NCI-H1417 (cell line): ENCODE measurements at regions not wholly inside any gene's neighbourhood (a gene's known extent, or its start where the extent isn't known, plus 50 kb on each side); places are given as distances from the start of the nearest gene placed in this dataset.

Experiments
- DNase-seq, 3 experiments: peaks; one replicate each; lab custom pipeline; 2025; lab: John Stamatoyannopoulos, UW

DNA sequence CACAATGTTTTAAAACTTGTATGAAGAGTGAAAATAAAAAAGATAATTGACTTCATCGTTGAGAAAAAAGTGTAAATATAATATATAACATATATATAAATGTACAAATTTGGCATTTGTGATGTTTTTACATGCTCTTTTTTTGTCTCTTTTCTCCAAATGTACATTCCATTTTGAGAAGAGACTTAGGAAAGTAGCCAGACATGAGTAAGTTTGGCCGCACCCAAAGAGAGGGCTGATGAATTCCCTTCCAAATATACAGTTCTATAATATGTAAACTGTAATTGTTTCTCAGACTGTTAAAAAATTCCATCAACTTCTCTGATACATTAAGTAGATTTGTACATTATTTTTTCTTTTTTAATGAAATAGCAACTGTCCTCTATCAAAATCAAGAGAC is 193.2 kb upstream of the MAP3K1 start:
- DNase-seq: no peak

DNA sequence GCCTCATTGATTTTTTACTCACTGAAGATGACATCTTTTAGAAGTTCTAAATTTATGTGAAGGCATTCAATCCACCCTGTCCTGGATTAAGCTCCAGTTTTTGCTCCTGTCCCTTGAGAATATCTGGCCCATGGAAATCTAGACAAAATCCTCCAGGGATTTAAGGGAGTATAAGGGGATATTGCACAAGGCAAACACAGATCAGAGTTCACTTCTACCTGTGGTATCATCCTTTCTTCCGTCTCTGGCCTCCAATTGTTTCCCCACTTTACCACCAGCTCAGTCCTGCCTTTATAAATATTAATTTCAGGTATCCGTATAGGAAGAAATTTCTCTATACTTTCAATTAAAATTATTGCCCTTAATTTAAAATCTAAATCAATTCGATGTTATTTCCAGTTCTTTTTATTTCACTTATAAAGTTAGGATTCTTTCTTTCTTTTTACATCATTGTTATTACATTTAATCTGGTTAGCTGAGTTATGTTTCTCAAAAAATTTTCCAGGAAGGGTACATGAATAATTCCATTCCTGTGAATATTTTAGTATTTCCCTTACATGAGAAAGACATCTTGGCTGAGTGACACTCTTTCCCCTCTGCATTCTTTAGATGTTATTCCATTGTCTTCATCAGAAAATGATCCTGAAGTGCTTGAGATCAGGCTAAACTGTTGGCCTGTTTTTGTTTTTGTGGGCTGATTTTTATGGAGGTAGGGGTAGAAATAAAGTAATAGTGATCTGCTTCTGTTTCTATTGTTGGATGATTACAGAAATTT is 194.3 kb upstream of the MAP3K1 start:
- DNase-seq: no peak

DNA sequence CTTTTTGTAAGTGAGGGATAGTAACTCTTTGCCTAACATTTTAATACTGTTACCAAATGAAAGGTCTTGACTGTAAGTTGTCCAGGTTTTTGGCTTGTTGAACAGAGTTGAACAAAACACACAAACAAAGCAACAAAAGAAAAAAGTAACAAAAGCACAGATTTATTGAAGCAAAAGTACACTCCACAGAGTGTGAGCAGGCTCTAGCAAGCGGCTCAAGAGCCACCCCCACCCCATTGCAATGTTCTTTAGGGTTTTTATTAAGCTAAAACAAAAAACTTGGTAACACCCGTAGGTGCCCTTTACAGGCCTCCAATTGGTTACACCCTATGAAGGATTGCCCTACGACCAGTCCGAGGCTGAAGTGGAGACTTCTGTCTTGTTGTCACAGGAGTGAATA is 197.4 kb upstream of the MAP3K1 start:
- no peak for DNase-seq

DNA sequence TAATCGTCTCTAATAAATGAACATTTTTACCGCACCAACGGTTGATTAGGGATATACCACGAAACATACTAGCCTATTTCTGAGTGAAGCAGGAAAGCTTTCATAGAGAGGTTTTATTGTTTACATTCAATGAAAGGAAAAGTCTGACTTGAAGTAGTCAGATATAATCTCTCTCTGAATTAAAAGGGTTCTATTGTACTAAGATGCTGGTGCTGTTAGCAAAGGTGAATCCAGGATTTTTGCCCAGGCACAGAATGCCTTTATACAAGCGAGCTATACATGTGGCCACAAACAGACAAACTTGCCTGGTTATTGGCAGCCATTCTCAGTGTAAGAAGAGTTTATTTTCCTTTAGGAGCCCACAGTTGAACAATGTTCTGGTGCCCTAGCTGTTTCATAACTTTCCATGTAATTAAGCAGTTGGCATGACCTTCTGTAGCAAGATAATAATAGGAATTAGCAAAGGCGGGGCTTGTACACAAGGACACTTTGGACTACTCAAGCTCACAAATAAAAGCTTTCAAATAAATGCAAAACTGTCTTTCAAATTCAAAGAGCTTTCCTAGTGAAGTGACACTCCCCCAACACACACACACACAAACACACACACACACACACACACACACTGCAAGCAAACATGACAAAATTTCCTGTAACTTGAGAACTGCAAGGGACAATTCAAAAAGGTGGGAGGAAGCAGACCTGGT is 198.7 kb upstream of the MAP3K1 start:
- peak in 2 of 3 experiments; percentile 13 to 44 for DNase-seq

DNA sequence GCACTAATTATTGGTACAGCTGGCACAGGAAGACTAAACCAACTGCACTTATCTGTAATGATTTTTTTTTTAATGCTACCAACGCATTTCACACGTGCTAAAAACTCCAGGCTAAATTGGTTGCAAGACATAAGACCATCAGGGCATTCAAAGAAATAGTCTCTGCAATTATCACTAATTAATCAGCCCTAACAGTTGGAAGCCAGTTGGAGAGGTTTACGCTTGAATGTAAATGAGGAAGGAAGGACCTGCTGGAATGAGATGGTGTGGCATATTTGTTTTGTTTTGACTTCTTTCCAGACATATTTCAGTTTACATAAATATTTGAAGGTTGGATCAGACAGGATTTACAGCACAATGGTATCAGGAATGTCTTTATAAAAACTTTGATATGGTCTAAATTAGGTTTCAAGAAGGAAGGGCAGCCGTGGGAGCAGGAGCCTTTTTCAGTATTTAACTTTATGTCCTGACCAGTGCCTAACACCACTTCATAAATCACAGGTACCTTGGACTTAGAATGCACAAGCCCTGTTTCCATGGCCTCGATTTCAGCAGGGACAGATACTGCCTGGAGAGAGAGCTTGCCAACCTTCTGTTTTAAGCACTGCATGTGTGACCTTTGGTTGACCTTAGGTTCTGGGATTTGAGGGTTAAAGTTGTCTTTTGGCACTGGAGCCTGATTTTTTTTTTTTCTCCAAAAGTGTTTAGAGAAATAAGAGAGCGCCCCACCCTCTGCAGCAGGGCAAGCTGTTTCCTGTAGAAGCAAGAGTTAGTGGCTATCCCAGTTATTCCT is 199.8 kb upstream of the MAP3K1 start:
- DNase-seq: peak in 1 of 3 experiments; percentile 38

DNA sequence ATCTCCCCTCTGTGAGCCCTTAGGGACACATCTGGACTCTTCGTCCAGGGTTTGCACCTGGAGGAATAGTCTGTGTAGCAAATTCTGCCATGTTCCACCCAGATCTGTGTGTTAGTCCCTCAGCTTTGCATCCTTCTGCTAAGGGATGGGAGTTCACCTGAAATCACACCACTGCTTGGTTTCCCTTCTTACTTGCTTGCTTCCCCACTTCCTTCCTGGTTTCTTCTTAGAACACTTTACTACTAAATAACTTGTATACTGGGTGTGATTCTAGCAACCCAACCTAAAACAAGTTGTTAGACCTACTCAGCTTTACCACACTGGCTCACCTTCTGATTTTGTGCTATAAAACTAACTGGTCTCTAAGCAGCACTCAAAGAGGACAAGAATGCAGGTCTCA is 202.6 kb upstream of the MAP3K1 start:
- no peak for DNase-seq

DNA sequence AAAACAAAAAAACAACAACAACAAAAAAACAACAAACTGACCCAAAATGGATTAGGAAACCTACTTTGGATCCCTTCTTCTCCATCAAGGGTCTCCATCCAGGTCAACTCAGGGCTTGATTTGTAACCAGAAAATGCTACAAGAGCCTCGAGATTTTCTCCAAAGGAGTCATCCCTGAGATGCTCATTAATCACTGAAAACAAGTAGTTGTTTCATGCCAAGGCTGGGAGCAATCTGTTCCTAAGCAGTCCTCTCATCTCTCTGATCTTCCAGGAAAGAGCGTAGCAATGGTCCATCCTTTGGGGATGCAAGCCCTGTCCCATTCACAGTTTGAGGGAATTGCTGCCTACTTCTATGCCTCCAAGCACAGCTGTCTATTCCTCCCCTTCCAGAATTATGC is 203.0 kb upstream of the MAP3K1 start:
- DNase-seq: no peak

DNA sequence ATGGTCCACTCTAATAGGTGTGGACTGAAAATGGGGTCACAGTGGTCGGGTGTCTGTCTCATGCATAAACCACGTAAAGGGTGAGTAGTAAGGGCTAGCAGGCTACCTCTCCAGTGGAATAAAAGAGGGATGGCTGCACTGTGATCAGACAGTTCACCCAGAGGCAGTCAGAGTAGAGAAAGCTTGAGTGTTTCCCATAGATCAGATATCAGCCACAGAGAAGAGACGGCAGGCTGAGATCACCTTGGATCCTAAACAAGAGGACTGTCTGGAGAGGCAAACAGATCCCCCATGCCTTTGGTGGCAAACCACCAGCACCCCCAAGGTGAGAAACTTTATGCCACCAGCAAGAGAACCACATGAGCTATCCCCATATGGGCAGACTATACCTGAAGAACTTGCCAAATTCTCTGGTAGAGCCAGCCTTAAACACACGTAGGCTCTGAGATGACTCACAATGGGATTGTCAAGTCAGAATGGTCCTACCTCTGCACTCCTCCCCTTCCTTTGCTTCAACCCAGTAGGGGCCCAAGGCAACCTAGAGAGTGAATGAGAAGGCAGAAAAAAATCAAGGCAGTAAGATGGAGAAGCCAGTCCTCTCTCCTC is 205.2 kb upstream of the MAP3K1 start:
- no peak for DNase-seq

DNA sequence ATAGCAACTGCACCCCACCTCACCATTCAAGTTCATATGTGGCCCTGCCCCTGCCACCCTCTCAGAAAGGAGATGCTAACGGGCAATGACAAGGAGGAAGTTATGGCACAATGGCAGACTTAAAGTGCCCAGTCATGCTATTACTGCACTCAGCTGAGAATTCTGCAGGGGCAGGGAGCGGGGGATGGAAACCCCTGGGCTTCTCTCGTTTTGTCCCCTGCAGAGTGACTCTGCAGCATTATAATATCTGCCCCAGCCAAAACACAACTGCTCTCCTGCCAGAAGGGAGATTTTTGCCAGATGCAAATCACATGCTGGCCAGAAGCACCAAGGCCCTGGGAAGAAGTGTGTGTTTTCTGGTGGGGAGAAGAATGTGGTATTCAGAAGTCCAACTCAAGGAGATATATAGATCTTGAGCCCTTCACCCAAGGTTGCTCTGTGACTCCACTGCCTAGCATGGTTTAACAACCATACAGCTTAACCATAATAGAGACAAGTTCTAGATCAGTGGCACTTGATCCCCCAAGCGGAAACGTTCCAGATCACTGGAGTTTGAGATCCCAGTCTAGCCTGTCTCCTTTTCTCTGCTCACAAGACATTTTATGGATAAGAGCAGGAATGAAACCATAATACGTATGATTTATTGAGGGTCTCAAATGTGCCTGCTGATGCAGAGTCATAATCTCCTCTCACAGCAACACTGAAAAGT is 207.0 kb upstream of the MAP3K1 start:
- DNase-seq: no peak

DNA sequence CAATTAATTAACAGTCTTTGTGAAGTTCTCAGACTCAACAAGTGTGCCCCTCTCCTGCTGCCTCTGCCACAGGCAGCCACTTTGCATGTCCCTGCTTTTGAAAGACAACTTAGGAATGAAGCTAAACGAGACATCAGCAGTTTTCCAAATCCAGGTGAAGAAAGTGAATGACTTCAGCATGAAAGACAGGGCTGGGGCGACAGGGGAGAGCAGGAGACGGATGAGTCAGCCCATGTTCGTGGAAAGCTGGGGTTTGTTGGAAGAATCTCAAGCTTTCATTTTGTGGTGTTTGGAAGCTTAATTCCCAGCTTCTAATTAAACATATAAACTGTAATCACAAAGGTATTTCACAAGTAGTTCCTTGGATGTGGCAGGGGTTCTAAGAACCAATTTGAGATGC is 207.8 kb upstream of the MAP3K1 start:
- no peak for DNase-seq

DNA sequence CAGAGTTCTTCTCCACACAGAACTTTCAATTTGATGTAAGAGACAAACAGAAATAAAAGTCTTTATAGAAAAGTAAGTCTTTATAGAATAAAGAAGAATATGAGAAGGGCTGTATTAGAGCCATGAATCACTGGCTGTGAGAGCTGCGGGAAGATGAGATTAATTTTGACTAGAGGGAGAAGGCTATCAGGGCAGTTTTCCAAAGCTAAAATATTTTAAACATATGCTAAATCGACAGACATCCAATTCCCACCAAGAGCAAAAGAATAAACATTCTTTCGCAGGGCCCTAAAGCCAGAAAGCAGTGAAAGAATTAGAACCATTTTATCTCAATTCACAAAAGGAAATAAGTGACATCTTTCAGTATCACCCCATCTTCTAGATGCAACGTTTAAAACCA is 208.3 kb upstream of the MAP3K1 start:
- no peak for DNase-seq

DNA sequence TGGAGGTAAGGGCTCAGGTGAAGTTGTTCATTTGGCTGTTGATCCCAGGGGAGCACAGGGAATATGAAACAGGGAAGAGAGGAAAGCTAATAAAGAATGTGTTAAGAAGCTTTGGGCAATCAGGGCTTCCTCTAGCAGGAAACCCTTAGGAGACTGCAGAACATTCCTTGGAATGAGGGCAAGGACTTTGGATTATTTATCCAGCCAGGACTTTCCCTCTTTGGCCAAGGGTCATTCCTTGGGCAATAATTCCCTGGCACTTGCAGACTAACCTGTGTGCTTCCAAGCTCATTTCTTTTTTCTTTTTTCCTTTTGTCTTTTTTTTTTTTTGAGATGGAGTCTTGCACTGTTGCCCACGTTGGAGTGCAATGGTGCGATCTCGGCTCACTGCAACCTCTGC is 209.2 kb upstream of the MAP3K1 start:
- DNase-seq: no peak

DNA sequence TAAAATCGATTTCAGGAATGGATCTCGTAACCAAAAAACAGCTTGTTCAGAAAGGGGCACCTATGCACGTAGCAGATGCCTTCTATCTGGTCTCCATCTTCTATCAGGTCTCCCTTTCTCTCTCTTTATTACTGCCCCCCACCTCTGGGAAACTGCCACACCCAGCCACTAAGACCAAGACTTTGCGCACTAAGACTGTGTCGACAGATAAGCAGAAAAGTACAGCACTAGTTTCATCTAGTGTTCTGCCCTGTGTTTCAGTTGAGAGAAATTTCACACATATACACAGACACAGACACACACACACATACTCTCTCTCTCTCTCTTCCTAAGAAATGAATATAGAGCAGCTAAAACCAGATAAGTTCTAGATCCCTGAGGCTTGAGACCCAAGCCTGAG is 210.1 kb upstream of the MAP3K1 start:
- no peak for DNase-seq

DNA sequence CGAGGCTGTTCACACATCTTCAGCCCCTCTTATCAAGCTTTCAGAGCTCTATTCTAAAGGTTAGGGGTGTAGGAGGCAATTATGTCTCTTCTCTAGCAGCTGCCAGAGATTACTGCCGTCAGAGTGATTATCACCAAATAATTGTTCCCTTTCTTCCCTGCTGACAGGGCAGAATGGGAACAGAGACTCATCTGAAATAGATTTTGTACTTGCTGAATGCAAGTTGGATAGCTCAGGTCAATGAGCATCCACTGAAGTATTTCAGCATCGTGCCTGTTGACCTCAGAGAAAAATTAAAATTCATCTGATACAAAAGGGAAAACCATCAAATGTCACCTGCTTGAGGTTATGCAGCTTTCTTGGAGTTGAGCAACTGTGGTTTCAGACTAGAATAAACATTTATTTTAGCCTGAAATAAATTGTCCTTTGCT is 213.7 kb upstream of the MAP3K1 start:
- DNase-seq: peak; percentile 14 to 75 (median 24)

DNA sequence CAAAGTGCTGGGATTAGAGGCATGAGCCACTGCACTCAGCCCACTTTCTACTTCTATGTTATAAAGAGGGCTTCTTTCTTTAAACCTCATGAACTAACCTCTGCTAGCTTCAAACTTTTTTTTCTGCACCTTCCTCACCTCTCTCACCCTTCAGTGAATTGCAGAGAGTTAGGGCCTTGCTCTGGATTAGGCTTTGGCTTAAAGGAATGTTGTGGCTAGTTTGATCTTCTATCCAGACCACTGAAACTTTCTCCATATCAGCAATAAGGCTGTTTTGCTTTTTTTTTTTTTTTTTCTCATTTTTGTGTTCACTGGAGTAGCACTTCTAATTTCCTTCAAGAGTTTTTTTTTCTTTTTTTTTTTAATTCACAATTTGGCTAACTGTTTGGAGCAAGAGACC is 216.4 kb upstream of the MAP3K1 start:
- no peak for DNase-seq

DNA sequence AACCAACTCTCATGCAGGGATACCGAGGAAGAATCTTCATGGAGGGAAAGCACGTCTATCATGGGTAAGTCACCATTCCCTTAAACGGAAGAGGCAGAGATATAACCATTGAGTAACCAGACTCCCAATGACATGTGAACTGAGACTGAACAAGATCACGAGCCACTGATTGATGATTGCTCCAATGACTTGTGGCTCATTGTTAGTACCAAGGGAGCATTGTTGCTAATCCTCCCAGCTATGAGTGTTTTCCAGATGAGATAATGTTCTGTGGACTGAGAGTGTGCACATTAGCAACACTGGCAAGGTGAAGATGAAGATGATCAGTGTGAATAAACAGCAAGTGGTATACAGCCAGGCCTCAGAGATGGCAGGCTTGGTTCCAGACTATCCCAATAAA is 219.2 kb upstream of the MAP3K1 start:
- no peak for DNase-seq

DNA sequence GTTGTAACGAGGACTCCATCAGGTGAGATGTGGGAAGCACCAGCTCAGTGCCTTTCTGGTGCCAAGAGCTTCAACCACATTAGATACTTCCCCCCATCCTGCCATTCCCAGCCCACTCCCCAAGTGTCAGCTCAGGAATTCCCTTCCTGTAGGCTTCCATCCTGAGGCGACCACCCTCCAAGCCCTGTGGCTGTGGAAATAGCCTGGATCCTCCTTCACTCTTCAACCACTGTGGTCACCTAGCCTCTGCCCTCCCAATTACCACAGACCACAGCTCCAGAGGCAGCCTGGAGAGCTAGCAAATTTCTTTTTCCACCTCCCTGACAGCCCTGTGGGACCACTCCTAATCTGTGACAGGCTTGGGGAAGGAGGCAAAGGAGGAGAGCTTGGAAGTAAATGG is 219.8 kb upstream of the MAP3K1 start:
- DNase-seq: no peak

DNA sequence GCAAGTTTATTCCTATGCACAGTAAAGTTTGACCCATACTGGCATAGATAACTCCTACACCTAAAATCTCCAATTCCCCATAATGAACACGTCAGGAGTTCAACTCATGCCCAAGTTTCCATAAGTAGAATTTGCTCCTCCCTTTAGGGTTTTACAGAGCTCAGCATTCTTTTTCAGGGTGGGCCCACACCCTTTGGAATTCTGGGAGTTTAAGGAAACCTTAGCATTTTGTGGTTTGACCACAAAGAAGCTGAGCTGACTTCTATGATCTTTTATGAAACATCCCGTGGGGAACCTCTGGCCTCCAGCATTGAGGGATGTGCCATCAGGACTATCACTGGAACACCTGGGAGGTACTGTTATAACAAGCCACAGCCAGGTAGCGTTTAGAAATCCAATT is 220.6 kb upstream of the MAP3K1 start:
- no peak for DNase-seq

DNA sequence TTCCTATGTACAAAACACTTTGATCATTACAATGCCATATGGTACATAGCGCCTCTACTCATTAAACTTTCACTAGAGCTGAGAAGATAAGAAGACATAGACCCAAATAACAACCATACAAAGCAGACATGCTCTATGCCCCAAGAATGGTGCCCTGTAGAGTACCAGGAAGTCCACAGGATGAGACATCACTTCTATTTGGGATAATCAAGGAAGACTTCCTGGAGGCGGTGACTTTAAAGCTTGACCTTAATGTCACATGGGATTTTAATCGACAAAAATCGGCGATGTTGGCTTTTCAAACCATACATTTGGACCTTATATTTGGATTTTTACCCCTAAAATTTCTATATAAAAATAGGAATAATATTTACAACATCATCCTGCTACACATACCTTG is 224.3 kb upstream of the MAP3K1 start:
- DNase-seq: no peak

DNA sequence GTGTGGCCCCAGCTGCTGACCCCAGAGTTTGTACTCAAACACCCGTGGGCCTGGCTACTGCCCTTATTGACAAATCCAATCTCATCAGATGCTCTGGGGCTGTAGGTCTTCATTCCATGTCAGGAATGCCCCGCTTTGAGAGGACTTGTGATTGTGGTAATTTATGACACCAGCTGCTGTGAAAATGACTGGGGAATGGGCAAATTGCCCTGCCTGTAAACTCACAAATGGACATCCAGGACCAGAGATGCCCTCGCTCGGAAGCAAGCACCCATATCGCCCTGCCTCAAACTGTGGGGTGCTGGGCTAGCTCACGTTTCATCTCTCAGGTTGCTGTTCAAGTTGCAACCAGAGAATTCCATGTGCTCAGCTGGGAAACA is 225.9 kb upstream of the MAP3K1 start:
- peak in 2 of 3 experiments; percentile 42 to 63 for DNase-seq

DNA sequence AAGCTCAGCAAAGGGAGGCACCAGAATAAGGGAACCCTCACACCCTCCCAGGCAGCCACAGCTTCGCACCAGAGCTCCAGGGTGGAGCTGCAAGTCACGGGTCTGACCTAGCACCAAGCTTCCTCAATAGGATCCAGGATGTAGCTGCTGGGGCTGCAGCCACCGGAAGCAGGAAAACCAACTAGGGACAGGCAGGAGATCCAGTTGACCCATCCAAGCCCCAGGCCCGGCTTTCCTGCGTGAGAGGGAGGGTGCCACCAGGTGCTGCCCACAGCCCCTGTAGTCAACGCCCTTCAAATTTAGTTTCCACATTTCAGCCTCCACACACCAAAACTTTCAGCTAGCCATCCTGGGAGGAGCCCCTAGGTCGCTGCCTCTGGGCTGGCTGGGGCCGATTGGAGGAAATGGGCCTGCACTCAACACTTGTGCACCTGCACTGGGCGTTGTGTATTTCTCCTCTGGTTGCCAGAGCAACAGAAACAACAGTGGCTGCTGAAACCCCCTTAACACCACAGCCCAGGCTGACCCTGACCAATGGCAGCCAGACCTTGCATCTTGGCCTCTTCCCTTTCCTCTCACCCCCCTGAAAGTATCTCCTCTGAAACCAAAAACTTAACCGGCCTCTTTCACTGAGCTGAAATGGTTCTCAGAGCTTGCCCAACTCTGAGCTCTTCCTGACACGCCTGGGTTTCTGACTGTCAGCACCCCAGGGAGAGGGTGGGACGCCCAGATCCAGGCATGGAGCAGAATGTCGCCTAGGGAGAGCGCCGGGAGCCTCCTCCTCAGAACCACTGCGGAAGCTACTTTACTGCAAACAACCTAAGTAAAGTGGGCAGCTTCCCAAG is 226.5 kb upstream of the MAP3K1 start:
- DNase-seq: peak in 2 of 3 experiments; percentile 42 to 63
